ENCODE measurements at regions not wholly inside any gene's neighbourhood (a gene's known extent, or its start where the extent isn't known, plus 50 kb on each side); places are given as distances from the start of the nearest gene placed in this dataset.

DNA sequence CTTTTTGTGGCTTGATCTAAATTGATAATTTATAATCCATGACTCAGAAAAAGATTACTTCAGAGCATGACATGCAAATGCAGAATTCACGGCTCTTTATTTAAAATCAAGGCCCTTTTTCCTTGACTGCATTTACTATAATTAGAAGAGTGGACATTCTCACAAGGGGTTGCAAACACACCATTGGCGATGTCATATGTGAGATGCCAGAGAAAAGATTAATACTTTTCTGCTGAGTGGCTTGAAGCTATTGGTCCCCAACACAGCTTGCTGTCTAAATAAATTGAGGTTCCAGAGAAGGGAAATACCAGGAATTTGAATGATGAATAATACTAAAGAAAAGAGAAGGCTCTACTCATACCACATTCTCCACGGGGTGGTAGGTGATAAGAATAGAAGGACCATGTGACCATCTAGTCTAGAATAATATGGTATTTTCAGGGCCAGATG, 78.7 kb upstream of the ARID5B start:
- Histone ChIP-seq H3K36me3 (no peaks in the 10 kb centered on the region), H3K4me3 (no peak overlapping the region), H3K4me1 (no peaks in the 10 kb centered on the region), H3K9me3 (no peaks in the 10 kb centered on the region), H3K27me3 (no peaks in the 10 kb centered on the region), H3K27ac (no peak overlapping the region)
- DNase-seq (no peak), ATAC-seq (no peak)
- 47 to 49% methylated on average over 3 of the region's 3 CpGs for WGBS, 2 donors
- no peak for TF ChIP-seq CTCF (IDR thresholded peaks at IDR 0.05)
- intact Hi-C loops (cut with DNase I), result no loop called here

GRCh38 chr10:61825001-61825400, 76.5 kb upstream of the ARID5B start:
- Histone ChIP-seq H3K36me3 (no peaks in the 10 kb centered on the region), H3K27ac (no peak overlapping the region), H3K9me3 (no peaks in the 10 kb centered on the region), H3K27me3 (no peaks in the 10 kb centered on the region), H3K4me3 (no peak overlapping the region), H3K4me1 (peaks cover 0 to 5% (median under 1%) of the 10 kb centered on the region in 9 donors)
- no peak for TF ChIP-seq CTCF (IDR thresholded peaks at IDR 0.05)
- 84 to 88% methylated on average over 5 of the region's 5 CpGs for WGBS, 2 donors
- intact Hi-C loops (cut with DNase I), result no loop called here
- ATAC-seq (no peak), DNase-seq (no peak)

DNA sequence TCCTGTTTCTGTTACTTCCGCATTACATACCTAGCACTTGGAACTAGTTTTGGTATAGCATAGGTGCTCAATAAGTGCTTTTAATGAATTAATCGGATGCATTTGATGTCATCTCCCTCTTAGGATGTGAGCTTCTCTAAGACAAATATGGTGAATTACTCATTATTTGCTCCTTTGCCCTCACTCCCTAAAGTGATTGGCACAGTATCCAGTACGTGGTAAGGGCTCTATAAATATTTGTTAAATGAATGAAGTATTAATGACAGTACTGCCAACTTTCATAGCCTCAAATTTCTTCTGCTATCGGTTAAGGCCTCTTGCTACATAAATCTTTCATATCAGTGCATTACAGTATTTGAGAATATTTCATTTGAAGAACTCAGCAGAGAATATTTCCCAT, 75.9 kb upstream of the ARID5B start:
- H3K4me3 ChIP-seq, result no peak overlapping the region
- intact Hi-C loops (cut with DNase I), result no loop called here
- WGBS, 2 donors, result 88 to 89% methylated on average over 4 of the region's 4 CpGs
- peaks cover 0 to 11% (median 4%) of the 10 kb centered on the region in 9 donors for H3K4me1 ChIP-seq
- no peak for TF ChIP-seq CTCF (IDR thresholded peaks at IDR 0.05)
- ATAC-seq (no peak), DNase-seq (no peak)
- H3K27ac ChIP-seq, result no peak overlapping the region
- no peaks in the 10 kb centered on the region for H3K9me3 ChIP-seq
- H3K27me3 ChIP-seq, result no peaks in the 10 kb centered on the region
- no peaks in the 10 kb centered on the region for H3K36me3 ChIP-seq

DNA sequence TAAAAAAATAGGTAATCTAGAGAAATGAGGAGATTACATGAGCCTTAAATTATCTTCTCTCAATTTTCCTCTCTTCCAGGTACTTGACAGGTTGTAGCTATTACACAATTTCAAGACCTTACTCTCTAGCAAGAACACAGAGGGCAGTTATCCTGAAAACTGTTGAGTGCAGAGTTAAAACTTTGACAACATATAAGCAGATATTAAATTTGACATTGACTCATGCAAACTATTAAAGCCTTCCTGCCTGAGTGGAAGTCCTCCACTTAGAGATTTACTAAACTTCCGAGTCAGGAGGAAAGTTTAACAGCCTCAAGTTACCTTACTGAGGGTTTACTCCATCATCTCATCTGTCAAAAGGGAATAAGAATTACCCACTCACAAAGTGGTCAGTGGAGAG, 73.5 kb upstream of the ARID5B start:
- ATAC-seq, result no peak
- Histone ChIP-seq H3K4me3 (no peak overlapping the region), H3K9me3 (no peaks in the 10 kb centered on the region), H3K27ac (no peak overlapping the region), H3K4me1 (peaks cover 0 to 14% (median 4%) of the 10 kb centered on the region in 9 donors), H3K27me3 (no peaks in the 10 kb centered on the region), H3K36me3 (no peaks in the 10 kb centered on the region)
- 79 to 94% methylated on average over 1 of the region's 1 CpG for WGBS, 2 donors
- no peak for TF ChIP-seq CTCF (IDR thresholded peaks at IDR 0.05)
- intact Hi-C loops (cut with DNase I), result no loop called here
- no peak for DNase-seq
